ENCODE measurements at regions not wholly inside any gene's neighbourhood (a gene's known extent, or its start where the extent isn't known, plus 50 kb on each side); places are given as distances from the start of the nearest gene placed in this dataset.

GRCh38 chr6:147802459-147802858 lies 294.0 kb downstream of the SAMD5 start:
- H3K36me3 ChIP-seq (ENCODE audit: control insufficient read depth in 4 of 4, insufficient read depth in 4 of 4, low read length in 3 of 4) = no peaks in the 10 kb centered on the region
- H3K27ac ChIP-seq (ENCODE audit: insufficient read depth in 1 of 2, low read depth in 1 of 2, low read length in 2 of 2, poor library complexity in 1 of 2, severe bottlenecking in 2 of 2) = no peak overlapping the region
- 100% methylated on average over 1 of the region's 4 CpGs for WGBS (ENCODE audit: insufficient coverage)
- peaks cover 0 to 9% (median 0%) of the 10 kb centered on the region in 5 experiments for H3K9me3 ChIP-seq (ENCODE audit: control extremely low read depth in 1 of 5, control insufficient read depth in 4 of 5, insufficient read depth in 2 of 5, low read depth in 1 of 5, low read length in 4 of 5)
- DNase-seq = no peak
- POLR2A ChIA-PET = no interaction called here
- no peaks in the 10 kb centered on the region for H3K4me1 ChIP-seq (ENCODE audit: control extremely low read depth in 1 of 4, control insufficient read depth in 4 of 4, insufficient read depth in 4 of 4, low read length in 3 of 4)
- CTCF ChIA-PET = no interaction called here
- H3K27me3 ChIP-seq (replicated peaks in 2 of 5; ENCODE audit: control insufficient read depth in 4 of 5, insufficient read depth in 5 of 5, low read length in 4 of 5) = no peaks in the 10 kb centered on the region
- no peak overlapping the region for H3K4me3 ChIP-seq (ENCODE audit: control insufficient read depth in 1 of 7, extremely low read depth in 1 of 7, insufficient read depth in 4 of 7, low read depth in 2 of 7, low read length in 6 of 7)

GRCh38 chr6:147805155-147805554 lies 296.7 kb downstream of the SAMD5 start:
- Histone ChIP-seq H3K4me1 (ENCODE audit: control extremely low read depth in 1 of 4, control insufficient read depth in 4 of 4, insufficient read depth in 4 of 4, low read length in 3 of 4) (no peaks in the 10 kb centered on the region), H3K27me3 (replicated peaks in 2 of 5; ENCODE audit: control insufficient read depth in 4 of 5, insufficient read depth in 5 of 5, low read length in 4 of 5) (no peaks in the 10 kb centered on the region), H3K9me3 (ENCODE audit: control extremely low read depth in 1 of 5, control insufficient read depth in 4 of 5, insufficient read depth in 2 of 5, low read depth in 1 of 5, low read length in 4 of 5) (peaks cover 0 to 9% (median 0%) of the 10 kb centered on the region in 5 experiments), H3K27ac (ENCODE audit: insufficient read depth in 1 of 2, low read depth in 1 of 2, low read length in 2 of 2, poor library complexity in 1 of 2, severe bottlenecking in 2 of 2) (no peak overlapping the region), H3K36me3 (ENCODE audit: control insufficient read depth in 4 of 4, insufficient read depth in 4 of 4, low read length in 3 of 4) (no peaks in the 10 kb centered on the region), H3K4me3 (ENCODE audit: control insufficient read depth in 1 of 7, extremely low read depth in 1 of 7, insufficient read depth in 4 of 7, low read depth in 2 of 7, low read length in 6 of 7) (no peak overlapping the region)
- DNase-seq = no peak
- CTCF ChIA-PET = no interaction called here
- POLR2A ChIA-PET = no interaction called here
- 100% methylated on average over 1 of the region's 1 CpG for WGBS (ENCODE audit: insufficient coverage)

- H3K4me3 ChIP-seq (ENCODE audit: control insufficient read depth in 1 of 7, extremely low read depth in 1 of 7, insufficient read depth in 4 of 7, low read depth in 2 of 7, low read length in 6 of 7) = no peak overlapping the region
- POLR2A ChIA-PET = no interaction called here
- WGBS (ENCODE audit: insufficient coverage) = no CpG with 5 or more reads among the region's 1 CpG
- H3K27me3 ChIP-seq (replicated peaks in 2 of 5; ENCODE audit: control insufficient read depth in 4 of 5, insufficient read depth in 5 of 5, low read length in 4 of 5) = peaks cover 0 to 5% (median 0%) of the 10 kb centered on the region in 5 experiments
- no peaks in the 10 kb centered on the region for H3K4me1 ChIP-seq (ENCODE audit: control extremely low read depth in 1 of 4, control insufficient read depth in 4 of 4, insufficient read depth in 4 of 4, low read length in 3 of 4)
- H3K9me3 ChIP-seq (ENCODE audit: control extremely low read depth in 1 of 5, control insufficient read depth in 4 of 5, insufficient read depth in 2 of 5, low read depth in 1 of 5, low read length in 4 of 5) = peaks cover 0 to 9% (median 0%) of the 10 kb centered on the region in 5 experiments
- H3K36me3 ChIP-seq (ENCODE audit: control insufficient read depth in 4 of 4, insufficient read depth in 4 of 4, low read length in 3 of 4) = no peaks in the 10 kb centered on the region
- DNase-seq = no peak
- no peak overlapping the region for H3K27ac ChIP-seq (ENCODE audit: insufficient read depth in 1 of 2, low read depth in 1 of 2, low read length in 2 of 2, poor library complexity in 1 of 2, severe bottlenecking in 2 of 2)
- CTCF ChIA-PET = no interaction called here
Observed at GRCh38 chr6:147806697-147807096, 298.2 kb downstream of the SAMD5 start.

GRCh38 chr6:147808640-147809039 lies 300.1 kb downstream of the SAMD5 start:
- ChIA-PET CTCF (no interaction called here), POLR2A (no interaction called here)
- Histone ChIP-seq H3K4me3 (ENCODE audit: control insufficient read depth in 1 of 7, extremely low read depth in 1 of 7, insufficient read depth in 4 of 7, low read depth in 2 of 7, low read length in 6 of 7) (no peak overlapping the region), H3K9me3 (ENCODE audit: control extremely low read depth in 1 of 5, control insufficient read depth in 4 of 5, insufficient read depth in 2 of 5, low read depth in 1 of 5, low read length in 4 of 5) (peaks cover 0 to 9% (median 0%) of the 10 kb centered on the region in 5 experiments), H3K36me3 (ENCODE audit: control insufficient read depth in 4 of 4, insufficient read depth in 4 of 4, low read length in 3 of 4) (no peaks in the 10 kb centered on the region), H3K4me1 (ENCODE audit: control extremely low read depth in 1 of 4, control insufficient read depth in 4 of 4, insufficient read depth in 4 of 4, low read length in 3 of 4) (no peaks in the 10 kb centered on the region), H3K27me3 (replicated peaks in 2 of 5; ENCODE audit: control insufficient read depth in 4 of 5, insufficient read depth in 5 of 5, low read length in 4 of 5) (peaks cover 0 to 10% (median 0%) of the 10 kb centered on the region in 5 experiments), H3K27ac (ENCODE audit: insufficient read depth in 1 of 2, low read depth in 1 of 2, low read length in 2 of 2, poor library complexity in 1 of 2, severe bottlenecking in 2 of 2) (no peak overlapping the region)
- no peak for DNase-seq
- 86% methylated on average over 1 of the region's 4 CpGs for WGBS (ENCODE audit: insufficient coverage)

GRCh38 chr6:147811913-147812629 lies 303.6 kb downstream of the SAMD5 start:
- H3K27me3 ChIP-seq (replicated peaks in 2 of 5; ENCODE audit: control insufficient read depth in 4 of 5, insufficient read depth in 5 of 5, low read length in 4 of 5) = peaks cover 0 to 12% (median 0%) of the 10 kb centered on the region in 5 experiments
- no peaks in the 10 kb centered on the region for H3K9me3 ChIP-seq (ENCODE audit: control extremely low read depth in 1 of 5, control insufficient read depth in 4 of 5, insufficient read depth in 2 of 5, low read depth in 1 of 5, low read length in 4 of 5)
- H3K27ac ChIP-seq (ENCODE audit: insufficient read depth in 1 of 2, low read depth in 1 of 2, low read length in 2 of 2, poor library complexity in 1 of 2, severe bottlenecking in 2 of 2) = no peak overlapping the region
- H3K4me1 ChIP-seq (ENCODE audit: control extremely low read depth in 1 of 4, control insufficient read depth in 4 of 4, insufficient read depth in 4 of 4, low read length in 3 of 4) = no peaks in the 10 kb centered on the region
- ChIA-PET CTCF (no interaction called here), POLR2A (no interaction called here)
- no peak for DNase-seq
- H3K4me3 ChIP-seq (ENCODE audit: control insufficient read depth in 1 of 7, extremely low read depth in 1 of 7, insufficient read depth in 4 of 7, low read depth in 2 of 7, low read length in 6 of 7) = no peak overlapping the region
- no peaks in the 10 kb centered on the region for H3K36me3 ChIP-seq (ENCODE audit: control insufficient read depth in 4 of 4, insufficient read depth in 4 of 4, low read length in 3 of 4)
- 93% methylated on average over 5 of the region's 6 CpGs for WGBS (ENCODE audit: insufficient coverage)

GRCh38 chr6:147817042-147817689 lies 308.7 kb downstream of the SAMD5 start:
- Histone ChIP-seq H3K9me3 (ENCODE audit: control extremely low read depth in 1 of 5, control insufficient read depth in 4 of 5, insufficient read depth in 2 of 5, low read depth in 1 of 5, low read length in 4 of 5) (no peaks in the 10 kb centered on the region), H3K36me3 (ENCODE audit: control insufficient read depth in 4 of 4, insufficient read depth in 4 of 4, low read length in 3 of 4) (no peaks in the 10 kb centered on the region), H3K4me3 (ENCODE audit: control insufficient read depth in 1 of 7, extremely low read depth in 1 of 7, insufficient read depth in 4 of 7, low read depth in 2 of 7, low read length in 6 of 7) (no peak overlapping the region), H3K27me3 (replicated peaks in 2 of 5; ENCODE audit: control insufficient read depth in 4 of 5, insufficient read depth in 5 of 5, low read length in 4 of 5) (peaks cover 0 to 5% (median 1%) of the 10 kb centered on the region in 5 experiments), H3K4me1 (ENCODE audit: control extremely low read depth in 1 of 4, control insufficient read depth in 4 of 4, insufficient read depth in 4 of 4, low read length in 3 of 4) (no peaks in the 10 kb centered on the region), H3K27ac (ENCODE audit: insufficient read depth in 1 of 2, low read depth in 1 of 2, low read length in 2 of 2, poor library complexity in 1 of 2, severe bottlenecking in 2 of 2) (no peak overlapping the region)
- 83% methylated on average over 1 of the region's 4 CpGs for WGBS (ENCODE audit: insufficient coverage)
- ChIA-PET POLR2A (no interaction called here), CTCF (interaction anchor here (1.1 kb wide), 1 partner anchor 41 kb away, joined by 3 read pairs; no protein-coding TSS in a partner anchor)
- no peak for DNase-seq

GRCh38 chr6:147820520-147820919 lies 312.0 kb downstream of the SAMD5 start:
- H3K9me3 ChIP-seq (ENCODE audit: control extremely low read depth in 1 of 5, control insufficient read depth in 4 of 5, insufficient read depth in 2 of 5, low read depth in 1 of 5, low read length in 4 of 5) = no peaks in the 10 kb centered on the region
- POLR2A ChIA-PET = no interaction called here
- no peaks in the 10 kb centered on the region for H3K4me1 ChIP-seq (ENCODE audit: control extremely low read depth in 1 of 4, control insufficient read depth in 4 of 4, insufficient read depth in 4 of 4, low read length in 3 of 4)
- H3K36me3 ChIP-seq (ENCODE audit: control insufficient read depth in 4 of 4, insufficient read depth in 4 of 4, low read length in 3 of 4) = no peaks in the 10 kb centered on the region
- H3K27ac ChIP-seq (ENCODE audit: insufficient read depth in 1 of 2, low read depth in 1 of 2, low read length in 2 of 2, poor library complexity in 1 of 2, severe bottlenecking in 2 of 2) = no peak overlapping the region
- CTCF ChIA-PET = no interaction called here
- H3K27me3 ChIP-seq (replicated peaks in 2 of 5; ENCODE audit: control insufficient read depth in 4 of 5, insufficient read depth in 5 of 5, low read length in 4 of 5) = peaks cover 0 to 1% (median 0%) of the 10 kb centered on the region in 5 experiments
- 94% methylated on average over 3 of the region's 6 CpGs for WGBS (ENCODE audit: insufficient coverage)
- no peak overlapping the region for H3K4me3 ChIP-seq (ENCODE audit: control insufficient read depth in 1 of 7, extremely low read depth in 1 of 7, insufficient read depth in 4 of 7, low read depth in 2 of 7, low read length in 6 of 7)
- DNase-seq = no peak

All from common myeloid progenitor, CD34-positive (primary cell).